ENCODE measurements at regions not wholly inside any gene's neighbourhood (a gene's known extent, or its start where the extent isn't known, plus 50 kb on each side); places are given as distances from the start of the nearest gene placed in this dataset.

DNA sequence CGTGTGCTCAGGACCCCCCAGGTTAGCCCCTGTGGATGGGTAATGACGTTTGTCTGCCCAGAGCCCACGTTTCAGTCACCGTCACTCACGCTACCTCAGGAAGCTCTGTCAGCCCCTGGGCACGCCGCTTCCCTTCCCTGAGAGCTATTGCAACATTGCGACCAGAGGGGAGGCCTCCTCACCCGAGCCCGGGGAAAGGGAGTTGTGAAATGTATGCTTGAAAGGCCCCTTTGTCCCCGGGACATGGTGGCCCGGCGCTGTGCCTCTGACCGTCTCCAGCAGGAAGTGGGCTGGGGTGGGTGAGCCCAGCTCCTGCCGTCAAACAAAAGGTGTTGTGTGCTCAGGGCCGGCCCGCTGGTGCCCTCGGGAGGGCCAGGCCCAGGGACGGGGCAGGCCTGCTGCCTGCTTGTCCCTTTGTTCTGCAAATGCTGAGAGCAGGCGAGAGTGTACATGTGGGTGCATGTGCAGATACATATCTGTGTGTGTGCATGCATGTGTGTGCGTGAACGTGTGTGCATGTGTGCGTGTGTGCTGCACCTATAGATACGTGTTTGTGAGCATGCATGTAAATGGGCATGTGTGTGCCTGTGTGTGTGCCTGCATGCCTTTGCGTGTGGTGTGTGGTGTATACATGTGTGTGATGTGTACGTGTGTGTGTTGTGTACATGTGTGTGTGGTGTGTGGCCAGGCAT lies 1125.0 kb downstream of the BRD1 start:
- H3K23ac ChIP-seq (ENCODE audit: low read depth, low read length, poor library complexity): peak overlapping the region; percentile 26
- H3K14ac ChIP-seq (ENCODE audit: low read length): peak overlapping the region; percentile 100
- peak overlapping the region; percentile 63 for H2BK12ac ChIP-seq (ENCODE audit: low read length)
- peaks cover 17% of the 10 kb centered on the region for H3K79me1 ChIP-seq (ENCODE audit: low read depth, low read length)
- DNase-seq (ENCODE audit: low spot score): no peak
- no peak overlapping the region for H4K8ac ChIP-seq (ENCODE audit: low read depth, low read length)
- peak overlapping the region; percentile 96 for H2BK15ac ChIP-seq (ENCODE audit: low read length)
- peak overlapping the region; percentile 73 for H4K91ac ChIP-seq (ENCODE audit: low read depth, low read length, poor library complexity)
- peaks cover 31 to 60% of the 10 kb centered on the region in 2 donors for H3K4me1 ChIP-seq (ENCODE audit: control insufficient read depth in 2 of 2, insufficient read depth in 1 of 2, low read depth in 1 of 2, low read length in 2 of 2)
- peaks cover 0 to 2% (median 0%) of the 10 kb centered on the region in 3 experiments for H3K27me3 ChIP-seq (ENCODE audit: control insufficient read depth in 3 of 3, insufficient read depth in 3 of 3, low read depth in 1 of 3, low read length in 3 of 3)
- H3K18ac ChIP-seq (ENCODE audit: low read length): peak overlapping the region; percentile 61
- H2AK5ac ChIP-seq (ENCODE audit: low read depth, low read length): peak overlapping the region; percentile 96
- WGBS, 2 donors (ENCODE audit: extremely low coverage in 2 of 2, insufficient read length in 2 of 2, insufficient replicate concordance in 1 of 2): no CpG with 5 or more reads among the region's 26 CpGs
- H3K27ac ChIP-seq (replicated peaks; ENCODE audit: low read length): peak overlapping the region; percentile 3
- peak overlapping the region; percentile 94 for H3K9ac ChIP-seq (ENCODE audit: low read depth, low read length, poor library complexity)
- no peak overlapping the region for H3K4me3 ChIP-seq (ENCODE audit: low read length in 2 of 2)
- H3K4me2 ChIP-seq (ENCODE audit: insufficient read depth, low read length, poor library complexity, severe bottlenecking): no peak overlapping the region
- peak overlapping the region; percentile 91 for H2BK5ac ChIP-seq (ENCODE audit: low read length)
- H3K9me3 ChIP-seq (replicated peaks in 1 of 2; ENCODE audit: control insufficient read depth in 2 of 2, insufficient read depth in 1 of 2, low read depth in 1 of 2, low read length in 2 of 2): peaks cover 0 to 4% of the 10 kb centered on the region in 2 donors
- H2AFZ ChIP-seq (ENCODE audit: low read length): peak overlapping the region; percentile 70
- no peak overlapping the region for H2BK120ac ChIP-seq (ENCODE audit: low read depth, low read length)
- peaks cover 0 to 4% of the 10 kb centered on the region in 2 donors for H3K36me3 ChIP-seq (replicated peaks in 1 of 2; ENCODE audit: control insufficient read depth in 2 of 2, insufficient read depth in 2 of 2, low read length in 2 of 2)
- peak overlapping the region; percentile 43 for H3K4ac ChIP-seq (ENCODE audit: low read length)

DNA sequence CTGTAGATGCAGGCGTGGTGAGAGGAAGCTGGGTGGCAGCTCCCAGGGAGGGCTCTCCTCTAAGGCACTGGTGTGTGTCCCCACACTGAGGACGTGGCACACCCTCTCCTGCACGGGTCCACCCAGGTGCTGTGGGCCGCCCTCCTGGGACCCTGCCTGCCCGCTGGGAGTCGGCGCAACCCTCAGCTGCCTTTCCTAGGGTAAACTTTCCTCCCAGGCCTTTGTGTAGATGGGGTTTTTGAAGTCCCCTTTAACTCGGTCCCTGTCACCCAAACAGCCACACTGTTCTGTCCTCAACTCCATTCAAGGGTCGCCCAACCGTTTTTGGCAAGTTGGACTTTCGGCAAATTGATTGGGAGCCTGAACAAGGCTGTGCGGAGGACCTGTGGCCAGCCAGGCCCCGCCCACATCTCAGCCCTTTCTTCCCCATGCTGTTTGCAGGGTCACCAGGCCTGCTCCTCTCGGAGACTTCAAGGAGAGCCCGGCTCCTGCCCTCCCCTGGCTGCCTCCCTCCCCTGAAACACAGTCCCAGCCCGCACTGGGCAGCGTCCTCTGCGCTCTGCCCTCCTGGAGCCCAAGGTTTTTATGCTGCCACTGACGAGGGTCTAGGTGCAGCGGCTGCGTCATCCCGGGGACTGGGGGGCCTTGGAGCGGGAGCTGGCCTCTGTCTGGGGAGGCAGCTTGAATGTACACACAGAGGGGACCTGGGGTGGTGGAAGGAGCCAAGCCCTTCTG lies 1126.2 kb downstream of the BRD1 start:
- peaks cover 21% of the 10 kb centered on the region for H3K79me1 ChIP-seq (ENCODE audit: low read depth, low read length)
- peaks cover 31 to 57% of the 10 kb centered on the region in 2 donors for H3K4me1 ChIP-seq (ENCODE audit: control insufficient read depth in 2 of 2, insufficient read depth in 1 of 2, low read depth in 1 of 2, low read length in 2 of 2)
- H4K8ac ChIP-seq (ENCODE audit: low read depth, low read length): no peak overlapping the region
- H3K9me3 ChIP-seq (replicated peaks in 1 of 2; ENCODE audit: control insufficient read depth in 2 of 2, insufficient read depth in 1 of 2, low read depth in 1 of 2, low read length in 2 of 2): peaks cover 0 to 4% of the 10 kb centered on the region in 2 donors
- H3K4me3 ChIP-seq (ENCODE audit: low read length in 2 of 2): no peak overlapping the region
- peaks cover 0 to 2% (median 0%) of the 10 kb centered on the region in 3 experiments for H3K27me3 ChIP-seq (ENCODE audit: control insufficient read depth in 3 of 3, insufficient read depth in 3 of 3, low read depth in 1 of 3, low read length in 3 of 3)
- H3K14ac ChIP-seq (ENCODE audit: low read length): peak overlapping the region; percentile 86
- no peak overlapping the region for H3K23ac ChIP-seq (ENCODE audit: low read depth, low read length, poor library complexity)
- H2AK5ac ChIP-seq (ENCODE audit: low read depth, low read length): peak overlapping the region; percentile 81
- no peak for DNase-seq (ENCODE audit: low spot score)
- no peak overlapping the region for H4K91ac ChIP-seq (ENCODE audit: low read depth, low read length, poor library complexity)
- peak overlapping the region; percentile 96 for H3K18ac ChIP-seq (ENCODE audit: low read length)
- no peak overlapping the region for H3K4me2 ChIP-seq (ENCODE audit: insufficient read depth, low read length, poor library complexity, severe bottlenecking)
- H3K36me3 ChIP-seq (replicated peaks in 1 of 2; ENCODE audit: control insufficient read depth in 2 of 2, insufficient read depth in 2 of 2, low read length in 2 of 2): peaks cover 0 to 4% of the 10 kb centered on the region in 2 donors
- H2BK120ac ChIP-seq (ENCODE audit: low read depth, low read length): peak overlapping the region; percentile 16
- no peak overlapping the region for H2BK15ac ChIP-seq (ENCODE audit: low read length)
- no peak overlapping the region for H3K4ac ChIP-seq (ENCODE audit: low read length)
- H3K9ac ChIP-seq (ENCODE audit: low read depth, low read length, poor library complexity): peak overlapping the region; percentile 13
- H3K27ac ChIP-seq (replicated peaks; ENCODE audit: low read length): no peak overlapping the region
- peak overlapping the region; percentile 69 for H2BK12ac ChIP-seq (ENCODE audit: low read length)
- peak overlapping the region; percentile 46 for H2BK5ac ChIP-seq (ENCODE audit: low read length)
- H2AFZ ChIP-seq (ENCODE audit: low read length): no peak overlapping the region
- no CpG with 5 or more reads among the region's 23 CpGs for WGBS, 2 donors (ENCODE audit: extremely low coverage in 2 of 2, insufficient read length in 2 of 2, insufficient replicate concordance in 1 of 2)

DNA sequence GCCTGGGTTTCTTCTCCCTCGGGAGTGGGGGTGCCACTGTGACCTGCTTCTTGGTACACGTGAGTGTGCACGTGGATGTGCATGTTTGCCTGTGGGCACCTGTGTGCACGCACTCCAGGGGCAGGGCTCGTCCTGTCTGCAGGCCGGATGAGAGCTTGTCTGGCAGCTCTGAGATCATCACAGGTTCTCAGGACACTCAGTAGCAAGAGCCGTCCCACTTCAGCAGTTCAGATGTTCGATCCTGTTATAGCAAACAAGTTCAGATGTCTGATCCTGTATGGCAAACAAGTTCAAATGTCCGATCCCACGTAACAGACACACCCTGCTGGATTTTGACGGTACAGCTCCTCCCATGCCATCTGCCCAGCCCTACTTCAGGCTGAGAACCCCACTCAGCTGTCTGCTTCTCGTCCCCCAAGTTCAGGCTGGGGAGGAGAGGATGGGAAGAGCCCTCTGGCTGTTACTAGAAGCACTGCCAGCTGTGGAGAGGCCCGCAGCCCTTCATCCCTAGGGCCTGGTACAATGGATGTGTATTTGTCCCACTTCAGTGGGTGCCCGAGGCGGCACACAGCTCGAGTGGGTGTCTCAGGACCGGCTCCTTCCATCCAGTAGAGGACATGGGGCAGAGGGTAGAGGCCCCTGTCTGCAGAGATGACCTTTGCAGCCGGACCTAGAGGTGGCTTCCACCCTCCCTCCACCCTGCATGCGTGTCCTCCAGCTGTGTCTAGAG lies 1126.9 kb downstream of the BRD1 start:
- Histone ChIP-seq H2BK5ac (ENCODE audit: low read length) (peak overlapping the region; percentile 46), H3K27me3 (ENCODE audit: control insufficient read depth in 3 of 3, insufficient read depth in 3 of 3, low read depth in 1 of 3, low read length in 3 of 3) (peaks cover 0 to 2% (median 0%) of the 10 kb centered on the region in 3 experiments), H2BK12ac (ENCODE audit: low read length) (no peak overlapping the region), H3K14ac (ENCODE audit: low read length) (peak overlapping the region; percentile 83), H2BK15ac (ENCODE audit: low read length) (no peak overlapping the region), H3K36me3 (replicated peaks in 1 of 2; ENCODE audit: control insufficient read depth in 2 of 2, insufficient read depth in 2 of 2, low read length in 2 of 2) (peaks cover 0 to 4% of the 10 kb centered on the region in 2 donors), H3K9me3 (replicated peaks in 1 of 2; ENCODE audit: control insufficient read depth in 2 of 2, insufficient read depth in 1 of 2, low read depth in 1 of 2, low read length in 2 of 2) (peaks cover 0 to 4% of the 10 kb centered on the region in 2 donors), H3K9ac (ENCODE audit: low read depth, low read length, poor library complexity) (no peak overlapping the region), H3K4me2 (ENCODE audit: insufficient read depth, low read length, poor library complexity, severe bottlenecking) (no peak overlapping the region), H4K8ac (ENCODE audit: low read depth, low read length) (no peak overlapping the region), H3K4me1 (ENCODE audit: control insufficient read depth in 2 of 2, insufficient read depth in 1 of 2, low read depth in 1 of 2, low read length in 2 of 2) (peaks cover 31 to 55% of the 10 kb centered on the region in 2 donors), H3K23ac (ENCODE audit: low read depth, low read length, poor library complexity) (no peak overlapping the region), H2AK5ac (ENCODE audit: low read depth, low read length) (peak overlapping the region; percentile 81), H3K79me1 (ENCODE audit: low read depth, low read length) (peaks cover 21% of the 10 kb centered on the region), H3K18ac (ENCODE audit: low read length) (peak overlapping the region; percentile 91), H2BK120ac (ENCODE audit: low read depth, low read length) (peak overlapping the region; percentile 16), H4K91ac (ENCODE audit: low read depth, low read length, poor library complexity) (no peak overlapping the region), H2AFZ (ENCODE audit: low read length) (no peak overlapping the region), H3K4ac (ENCODE audit: low read length) (no peak overlapping the region), H3K4me3 (ENCODE audit: low read length in 2 of 2) (no peak overlapping the region), H3K27ac (replicated peaks; ENCODE audit: low read length) (no peak overlapping the region)
- WGBS, 2 donors (ENCODE audit: extremely low coverage in 2 of 2, insufficient read length in 2 of 2, insufficient replicate concordance in 1 of 2): no CpG with 5 or more reads among the region's 19 CpGs
- no peak for DNase-seq (ENCODE audit: low spot score)
